Smooth muscle cell (in vitro differentiated cells): ENCODE measurements at regions not wholly inside any gene's neighbourhood (a gene's known extent, or its start where the extent isn't known, plus 50 kb on each side); places are given as distances from the start of the nearest gene placed in this dataset.

Source experiments
- DNase-seq: peaks from one replicate; lab custom pipeline; 2025; ENCODE audit not compliant: unreplicated experiment; lab: John Stamatoyannopoulos, UW
- H2AFZ ChIP-seq: fragments of 200-600 bp; sonication (generic); 2 replicates; pipeline ENCODE4 v1.6.0; 2016; ENCODE audit warnings: antibody characterized with exemption, low read depth, mild to moderate bottlenecking
- H3F3A ChIP-seq: fragments of 200-600 bp; sonication (generic); 2 replicates; pipeline ENCODE4 v1.6.0; 2017; ENCODE audit warnings: antibody characterized with exemption, low read depth
- H3K27ac ChIP-seq: fragments of 200-600 bp; sonication (generic); 2 replicates; pipeline ENCODE4 v1.5.1; 2016; ENCODE audit warnings: low read depth, mild to moderate bottlenecking
- H3K27me3 ChIP-seq: fragments of 200-600 bp; sonication (generic); 2 replicates; pipeline ENCODE4 v1.6.1; 2016; ENCODE audit warnings: low read depth, mild to moderate bottlenecking
- H3K36me3 ChIP-seq: fragments of 200-600 bp; sonication (generic); 2 replicates; pipeline ENCODE4 v1.5.1; 2016; ENCODE audit warnings: low read depth
- H3K4me1 ChIP-seq: fragments of 200-600 bp; sonication (generic); 2 replicates; pipeline ENCODE4 v1.5.1; 2016; ENCODE audit warnings: low read depth
- H3K4me2 ChIP-seq: fragments of 200-600 bp; sonication (generic); 2 replicates; pipeline ENCODE4 v1.6.0; 2016; ENCODE audit warnings: mild to moderate bottlenecking
- H3K4me3 ChIP-seq: fragments of 200-600 bp; sonication (generic); 2 replicates; pipeline ENCODE4 v1.5.1; 2016; ENCODE audit warnings: mild to moderate bottlenecking
- H3K79me2 ChIP-seq: fragments of 200-600 bp; sonication (generic); 2 replicates; pipeline ENCODE4 v1.6.0; 2016; ENCODE audit warnings: low read depth, mild to moderate bottlenecking
- H3K9ac ChIP-seq: fragments of 200-600 bp; sonication (generic); 2 replicates; pipeline ENCODE4 v1.6.0; 2016; ENCODE audit warnings: low read depth
- H3K9me3 ChIP-seq: fragments of 200-600 bp; sonication (generic); replicated peaks from 2 replicates; pipeline ENCODE4 v1.5.1; 2016; ENCODE audit warnings: low read depth
- H4K20me1 ChIP-seq: fragments of 200-600 bp; sonication (generic); 2 replicates; pipeline ENCODE4 v1.6.0; 2016; ENCODE audit warnings: low read depth
- CTCF ChIP-seq: fragments of 200-600 bp; sonication (generic); IDR thresholded peaks from 2 replicates; pipeline ENCODE4 v1.5.1; 2017; ENCODE audit warnings: borderline replicate concordance, mild to moderate bottlenecking, antibody characterized with exemption; ENCODE audit not compliant: insufficient read depth, poor library complexity, severe bottlenecking
- WGBS: methylation state at CpG from one replicate; pipeline ENCODE4 v1.1.7; 2016; ENCODE audit warnings: low lambda C conversion rate; 5-methylcytosine and 5-hydroxymethylcytosine counted together

DNA sequence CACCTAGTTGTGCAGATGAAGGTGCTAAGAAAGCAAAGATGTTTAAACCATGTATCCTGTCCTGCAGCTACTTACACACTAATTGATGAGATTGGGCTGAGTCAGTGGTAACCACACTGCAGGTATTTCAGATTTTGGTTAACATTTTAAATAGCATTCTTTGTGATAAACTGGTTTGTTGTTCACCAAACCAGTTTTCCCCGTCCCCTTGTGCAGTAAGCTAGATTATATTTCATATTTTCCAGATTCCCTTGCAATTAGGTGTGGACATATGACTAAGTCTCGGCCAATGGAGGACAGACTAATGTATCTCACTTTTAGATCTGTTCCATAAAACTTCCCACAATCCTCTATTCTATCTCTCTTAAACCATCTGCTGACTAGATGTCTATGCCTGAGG lies 320.4 kb downstream of the RWDD3 start:
- Histone ChIP-seq H3K9ac (no peak overlapping the region), H3K4me3 (no peak overlapping the region), H3K4me2 (no peak overlapping the region), H3K36me3 (peaks cover 3% of the 10 kb centered on the region), H3K27me3 (no peaks in the 10 kb centered on the region), H3K4me1 (no peaks in the 10 kb centered on the region), H3F3A (no peaks in the 10 kb centered on the region), H3K9me3 (no peaks in the 10 kb centered on the region), H2AFZ (no peak overlapping the region), H4K20me1 (no peaks in the 10 kb centered on the region), H3K79me2 (no peaks in the 10 kb centered on the region), H3K27ac (no peak overlapping the region)
- DNase-seq = no peak
- 81% methylated on average over 2 of the region's 2 CpGs for WGBS
- TF ChIP-seq CTCF = no peak

DNA sequence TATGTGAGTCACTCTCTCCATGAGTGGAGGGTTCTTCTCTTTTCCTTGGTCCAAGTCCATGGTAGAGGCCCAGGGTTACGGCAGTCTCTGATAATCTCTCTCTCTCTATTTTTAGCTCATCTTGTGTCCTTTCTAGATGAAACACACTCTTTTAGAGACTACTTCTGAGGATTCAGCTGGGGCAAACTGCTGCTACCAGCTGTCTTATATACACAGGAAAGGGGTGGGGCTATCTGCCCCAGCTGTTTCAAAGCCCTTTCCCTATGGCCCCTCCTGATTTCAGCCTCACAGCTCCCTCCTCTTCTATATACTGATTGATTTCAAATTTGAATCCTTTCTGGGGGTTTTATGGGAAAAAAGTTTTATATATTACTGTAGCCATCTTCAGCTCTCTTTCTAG lies 324.8 kb downstream of the RWDD3 start:
- H3F3A ChIP-seq = no peaks in the 10 kb centered on the region
- TF ChIP-seq CTCF = no peak
- no peak for DNase-seq
- no peak overlapping the region for H3K4me2 ChIP-seq
- H3K4me3 ChIP-seq = no peak overlapping the region
- no peak overlapping the region for H3K9ac ChIP-seq
- H4K20me1 ChIP-seq = no peaks in the 10 kb centered on the region
- 42% methylated on average over 1 of the region's 1 CpG for WGBS
- H3K27ac ChIP-seq = no peak overlapping the region
- no peaks in the 10 kb centered on the region for H3K27me3 ChIP-seq
- H3K9me3 ChIP-seq = no peaks in the 10 kb centered on the region
- H3K4me1 ChIP-seq = no peaks in the 10 kb centered on the region
- peaks cover 3% of the 10 kb centered on the region for H3K36me3 ChIP-seq
- no peaks in the 10 kb centered on the region for H3K79me2 ChIP-seq
- H2AFZ ChIP-seq = no peak overlapping the region

GRCh38 chr1:95561346-95561745 lies 327.3 kb downstream of the RWDD3 start:
- Histone ChIP-seq H3K9me3 (no peaks in the 10 kb centered on the region), H3K4me1 (no peaks in the 10 kb centered on the region), H3K4me3 (no peak overlapping the region), H3F3A (no peaks in the 10 kb centered on the region), H3K9ac (no peak overlapping the region), H3K27ac (no peak overlapping the region), H3K36me3 (no peaks in the 10 kb centered on the region), H3K79me2 (no peaks in the 10 kb centered on the region), H3K4me2 (no peak overlapping the region), H4K20me1 (no peaks in the 10 kb centered on the region), H2AFZ (no peak overlapping the region), H3K27me3 (no peaks in the 10 kb centered on the region)
- TF ChIP-seq CTCF = no peak
- DNase-seq = no peak

- no peaks in the 10 kb centered on the region for H3K36me3 ChIP-seq
- no peaks in the 10 kb centered on the region for H3K27me3 ChIP-seq
- no peak overlapping the region for H3K4me3 ChIP-seq
- no peaks in the 10 kb centered on the region for H3K79me2 ChIP-seq
- no peak for TF ChIP-seq CTCF
- no peak overlapping the region for H3K9ac ChIP-seq
- no peaks in the 10 kb centered on the region for H3F3A ChIP-seq
- H3K4me2 ChIP-seq = no peak overlapping the region
- H4K20me1 ChIP-seq = no peaks in the 10 kb centered on the region
- WGBS = 71% methylated on average over 3 of the region's 3 CpGs
- no peak overlapping the region for H2AFZ ChIP-seq
- no peaks in the 10 kb centered on the region for H3K4me1 ChIP-seq
- H3K27ac ChIP-seq = no peak overlapping the region
- H3K9me3 ChIP-seq = no peaks in the 10 kb centered on the region
- no peak for DNase-seq
Observed at GRCh38 chr1:95562230-95562629, 328.2 kb downstream of the RWDD3 start.
